Spleen (tissue), 11 donors: ENCODE measurements at regions not wholly inside any gene's neighbourhood (a gene's known extent, or its start where the extent isn't known, plus 50 kb on each side); places are given as distances from the start of the nearest gene placed in this dataset.

Source experiments
- DNase-seq: peaks from one replicate; pipeline ENCODE4 v3.0.0-alpha.2; 2020
- H3K27ac ChIP-seq, 8 donors: fragments of 200-600 bp; sonication (generic) in 7 of 8; 1 replicate in 4 of 8; 2 replicates in 4 of 8; pipeline versions ENCODE4 v1.5.0 to v1.8.0; 2016 to 2021; ENCODE audit warnings: inconsistent platforms in 4 of 8, mild to moderate bottlenecking in 4 of 8, moderate library complexity in 1 of 8
- H3K27me3 ChIP-seq, 7 donors: fragments of 200-600 bp; sonication (generic) in 6 of 7; replicated peaks in 1 of 7; 1 replicate in 4 of 7; 2 replicates in 3 of 7; pipeline versions ENCODE4 v1.5.0 to v1.8.0; 2016 to 2021; ENCODE audit warnings: inconsistent platforms in 3 of 7, mild to moderate bottlenecking in 1 of 7
- H3K36me3 ChIP-seq, 6 donors: fragments of 200-600 bp; sonication (generic) in 5 of 6; 1 replicate in 4 of 6; 2 replicates in 2 of 6; pipeline versions ENCODE4 v1.5.0 to v1.8.0; 2016 to 2021; ENCODE audit warnings: inconsistent platforms in 2 of 6
- H3K4me1 ChIP-seq, 6 donors: fragments of 200-600 bp; sonication (generic) in 5 of 6; 1 replicate in 3 of 6; 2 replicates in 3 of 6; pipeline versions ENCODE4 v1.5.0 to v1.8.0; 2016 to 2021; ENCODE audit warnings: inconsistent platforms in 3 of 6
- H3K4me3 ChIP-seq, 8 donors: fragments of 200-600 bp; sonication (generic) in 7 of 8; 1 replicate in 4 of 8; 2 replicates in 4 of 8; pipeline versions ENCODE4 v1.5.0 to v1.8.0; 2016 to 2021; ENCODE audit warnings: inconsistent platforms in 4 of 8, mild to moderate bottlenecking in 4 of 8, moderate library complexity in 2 of 8
- H3K9me3 ChIP-seq, 8 donors: fragments of 200-600 bp; sonication (generic) in 7 of 8; 1 replicate in 4 of 8; 2 replicates in 4 of 8; pipeline versions ENCODE4 v1.5.0 to v1.8.0; 2016 to 2021; ENCODE audit warnings: inconsistent platforms in 4 of 8
- POLR2A ChIP-seq, 3 donors: fragments of 450-650 bp; IDR thresholded peaks; one replicate each; pipeline ENCODE4 v1.5.1; 2017; ENCODE audit warnings: antibody characterized with exemption in 3 of 3, mild to moderate bottlenecking in 1 of 3
- POLR2AphosphoS5 ChIP-seq, 3 donors: sonication (generic); formaldehyde crosslinking; IDR thresholded peaks; one replicate each; pipeline ENCODE4 v1.5.1; 2017; ENCODE audit warnings: antibody characterized with exemption in 3 of 3
- WGBS, 5 donors: extraction: QIAGEN DNeasy Blood & Tissue Kit in 3 of 5; methylation state at CpG; one replicate each; pipeline versions ENCODE4 v1.1.5 to v1.1.7; 2013 to 2018; 5-methylcytosine and 5-hydroxymethylcytosine counted together
- intact Hi-C: fragments of 100-400 bp; cut with DNase I; formaldehyde crosslinking; loops from one replicate; pipeline ENCODE4 v1.15.0; 2023; ENCODE audit warnings: low total_unique reads
- TF ChIP-seq, protein P1 (sequence below), 11 experiments: fragments of 200-600 bp in 7 of 11; fragments of 450-650 bp in 4 of 11; sonication (generic) in 4 of 11; IDR thresholded peaks in 8 of 11; conservative IDR thresholded peaks in 3 of 11; 1 replicate in 7 of 11; 2 replicates in 4 of 11; pipeline versions ENCODE4 v1.4.0 to v1.8.0; 2016 to 2021; ENCODE audit warnings: antibody characterized with exemption in 11 of 11, inconsistent platforms in 4 of 11, mild to moderate bottlenecking in 1 of 11
- donor health status: healthy with polysubstance abuse.
- donor health status: DM: no; HTN: no; CAD: no; lungs with moderate emphysema.
- donor health status: DM: no; HTN: no; CAD: no.
- donor health status: Bipolar disorder and iron deficiency.
- donor health status: healthy.
- donor health status: DM: no; HTN: no; CAD: no.
- donor health status: DM: yes; HTN: yes; CAD: no.

DNA sequence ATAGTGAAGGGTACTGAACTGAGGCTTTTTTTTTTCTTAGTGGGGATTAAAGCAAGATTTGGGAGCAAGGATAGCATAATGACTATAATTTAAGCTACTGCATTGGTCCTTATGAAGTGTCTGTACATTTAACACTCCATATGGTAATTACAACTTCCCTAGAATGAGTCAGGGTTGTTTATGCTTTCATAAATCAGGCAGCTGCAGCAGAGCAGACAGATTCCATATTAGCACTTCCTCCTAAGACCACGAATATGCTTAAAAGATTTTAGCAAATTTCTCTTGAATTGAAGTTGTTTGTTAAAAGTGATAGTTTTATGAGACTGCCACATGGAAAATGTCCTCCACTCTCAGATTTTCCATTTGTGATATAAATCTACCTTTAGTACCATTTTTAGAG is 401.1 kb upstream of the SPRY2 start:
- 14 to 26% (median 19%) methylated on average over 1 of the region's 1 CpG for WGBS, 5 donors
- no peak for TF ChIP-seq POLR2AphosphoS5 (IDR thresholded peaks at IDR 0.05)
- TF ChIP-seq POLR2A (IDR thresholded peaks at IDR 0.05), result no peak
- TF ChIP-seq, protein P1, sequence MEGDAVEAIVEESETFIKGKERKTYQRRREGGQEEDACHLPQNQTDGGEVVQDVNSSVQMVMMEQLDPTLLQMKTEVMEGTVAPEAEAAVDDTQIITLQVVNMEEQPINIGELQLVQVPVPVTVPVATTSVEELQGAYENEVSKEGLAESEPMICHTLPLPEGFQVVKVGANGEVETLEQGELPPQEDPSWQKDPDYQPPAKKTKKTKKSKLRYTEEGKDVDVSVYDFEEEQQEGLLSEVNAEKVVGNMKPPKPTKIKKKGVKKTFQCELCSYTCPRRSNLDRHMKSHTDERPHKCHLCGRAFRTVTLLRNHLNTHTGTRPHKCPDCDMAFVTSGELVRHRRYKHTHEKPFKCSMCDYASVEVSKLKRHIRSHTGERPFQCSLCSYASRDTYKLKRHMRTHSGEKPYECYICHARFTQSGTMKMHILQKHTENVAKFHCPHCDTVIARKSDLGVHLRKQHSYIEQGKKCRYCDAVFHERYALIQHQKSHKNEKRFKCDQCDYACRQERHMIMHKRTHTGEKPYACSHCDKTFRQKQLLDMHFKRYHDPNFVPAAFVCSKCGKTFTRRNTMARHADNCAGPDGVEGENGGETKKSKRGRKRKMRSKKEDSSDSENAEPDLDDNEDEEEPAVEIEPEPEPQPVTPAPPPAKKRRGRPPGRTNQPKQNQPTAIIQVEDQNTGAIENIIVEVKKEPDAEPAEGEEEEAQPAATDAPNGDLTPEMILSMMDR (IDR thresholded peaks at IDR 0.05 in 8 of 11, conservative IDR thresholded peaks at IDR 0.05 in 3 of 11), result no peak
- no peaks in the 10 kb centered on the region for H3K27me3 ChIP-seq
- H3K36me3 ChIP-seq, result no peaks in the 10 kb centered on the region
- H3K4me3 ChIP-seq, result no peak overlapping the region
- no peaks in the 10 kb centered on the region for H3K4me1 ChIP-seq
- intact Hi-C loops, result no loop called here
- H3K9me3 ChIP-seq, result peaks cover 0 to 22% (median 9%) of the 10 kb centered on the region in 8 donors
- H3K27ac ChIP-seq, result no peak overlapping the region
- no peak for DNase-seq

DNA sequence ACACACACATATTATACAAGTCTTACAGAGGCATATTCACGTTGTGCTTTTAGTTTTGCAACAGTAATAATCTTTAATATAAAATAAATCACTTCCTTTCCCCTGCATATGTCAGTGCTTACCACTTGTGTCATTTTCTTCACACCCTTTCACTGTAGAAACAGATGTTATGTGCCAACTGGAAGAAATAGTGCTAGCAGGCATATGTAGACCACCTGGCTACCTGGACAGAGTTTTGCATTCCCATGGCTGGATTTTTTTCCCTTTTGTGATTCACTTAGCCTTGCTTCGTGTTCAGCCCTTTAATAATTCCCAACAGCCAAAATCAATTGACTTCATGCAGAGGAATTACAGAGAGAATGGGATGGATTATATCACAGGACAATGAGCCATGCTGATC is 399.1 kb upstream of the SPRY2 start:
- Histone ChIP-seq H3K4me1 (no peaks in the 10 kb centered on the region), H3K9me3 (peaks cover 0 to 16% (median 9%) of the 10 kb centered on the region in 8 donors), H3K27me3 (no peaks in the 10 kb centered on the region), H3K4me3 (no peak overlapping the region), H3K27ac (no peak overlapping the region), H3K36me3 (no peaks in the 10 kb centered on the region)
- TF ChIP-seq POLR2A (IDR thresholded peaks at IDR 0.05) (no peak), POLR2AphosphoS5 (IDR thresholded peaks at IDR 0.05) (no peak)
- TF ChIP-seq, protein P1 (IDR thresholded peaks at IDR 0.05 in 8 of 11, conservative IDR thresholded peaks at IDR 0.05 in 3 of 11), result no peak
- intact Hi-C loops, result no loop called here
- DNase-seq, result no peak
- 65 to 79% (median 70%) methylated on average over 2 of the region's 2 CpGs for WGBS, 5 donors

DNA sequence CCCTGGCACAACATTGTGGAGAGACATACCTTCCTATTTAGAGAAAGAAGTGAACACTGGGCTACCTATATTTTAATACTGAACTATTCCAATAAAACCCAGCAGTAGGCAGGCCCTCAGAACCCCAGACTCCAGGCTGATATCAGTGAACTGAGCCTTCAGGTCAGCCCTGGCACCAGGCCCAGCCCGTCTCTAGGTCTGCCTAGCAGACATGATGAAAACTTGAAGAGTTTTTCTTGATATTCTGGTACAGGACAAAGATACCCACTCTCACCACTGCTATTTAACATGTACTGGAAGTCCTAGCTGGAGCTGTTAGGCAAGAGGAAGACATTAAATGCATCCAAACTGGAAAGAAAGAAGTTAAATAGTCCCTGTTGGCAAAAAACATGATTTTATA is 396.6 kb upstream of the SPRY2 start:
- Histone ChIP-seq H3K27me3 (no peaks in the 10 kb centered on the region), H3K4me3 (no peak overlapping the region), H3K36me3 (no peaks in the 10 kb centered on the region), H3K27ac (no peak overlapping the region), H3K4me1 (no peaks in the 10 kb centered on the region), H3K9me3 (peaks cover 0 to 21% (median 10%) of the 10 kb centered on the region in 8 donors)
- intact Hi-C loops, result no loop called here
- whole genome bisulfite sequencing, 5 donors, result 82 to 97% (median 89%) methylated on average over 1 of the region's 1 CpG
- DNase-seq, result no peak
- TF ChIP-seq, protein P1 (IDR thresholded peaks at IDR 0.05 in 8 of 11, conservative IDR thresholded peaks at IDR 0.05 in 3 of 11), result no peak
- no peak for TF ChIP-seq POLR2A (IDR thresholded peaks at IDR 0.05)
- TF ChIP-seq POLR2AphosphoS5 (IDR thresholded peaks at IDR 0.05), result no peak

DNA sequence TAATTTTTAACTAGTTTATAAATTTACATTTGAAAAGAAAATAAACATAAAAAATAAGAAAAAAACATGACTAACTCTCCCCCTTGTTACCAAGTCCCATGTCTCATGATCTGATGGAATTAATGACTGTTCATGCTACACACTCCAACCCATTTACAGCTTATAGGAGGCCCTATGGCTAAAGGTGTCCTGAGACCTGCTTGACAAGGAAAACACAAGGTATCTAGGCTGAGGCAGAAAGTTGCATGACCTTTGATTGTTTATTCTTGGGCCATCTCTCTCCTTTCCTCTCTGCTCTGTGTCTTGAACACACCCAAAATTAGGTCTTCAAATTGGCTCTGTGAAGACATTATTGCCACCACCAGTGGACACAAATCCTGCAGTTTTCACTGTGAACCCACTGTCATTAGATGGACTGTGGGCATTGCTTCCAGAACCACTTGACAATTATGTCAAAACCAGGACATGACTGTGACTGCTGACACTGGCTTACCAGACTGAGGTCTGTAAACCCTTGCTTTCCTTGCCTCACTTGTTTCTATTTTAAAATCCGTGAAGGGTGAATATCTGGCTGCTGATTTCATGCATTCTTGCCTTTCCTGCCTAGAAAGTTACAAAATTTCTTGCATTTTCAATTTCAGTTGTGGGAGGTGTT is 386.5 kb upstream of the SPRY2 start:
- intact Hi-C loops, result no loop called here
- TF ChIP-seq, protein P1 (IDR thresholded peaks at IDR 0.05 in 8 of 11, conservative IDR thresholded peaks at IDR 0.05 in 3 of 11), result no peak
- TF ChIP-seq POLR2A (IDR thresholded peaks at IDR 0.05) (no peak), POLR2AphosphoS5 (IDR thresholded peaks at IDR 0.05) (no peak)
- WGBS, 5 donors, result 38 to 77% (median 46%) methylated on average over 1 of the region's 1 CpG

More for the DNA sequence above, 386.5 kb upstream of the SPRY2 start:
- Histone ChIP-seq H3K27me3 (no peaks in the 10 kb centered on the region), H3K27ac (no peak overlapping the region), H3K9me3 (peaks cover 0 to 11% (median 0%) of the 10 kb centered on the region in 8 donors), H3K4me3 (no peak overlapping the region), H3K36me3 (no peaks in the 10 kb centered on the region), H3K4me1 (no peaks in the 10 kb centered on the region)
- no peak for DNase-seq
